22Rv1 (cell line): ENCODE measurements at regions not wholly inside any gene's neighbourhood (a gene's known extent, or its start where the extent isn't known, plus 50 kb on each side); places are given as distances from the start of the nearest gene placed in this dataset.

Experiments
- H3K27ac ChIP-seq: fragments of 450-650 bp; 2 replicates; pipeline ENCODE4 v1.5.1; 2017
- ZFX ChIP-seq: fragments of 450-650 bp; IDR thresholded peaks from 2 replicates; pipeline ENCODE4 v1.6.1; 2017; ENCODE audit warnings: antibody characterized with exemption, borderline replicate concordance
- TF ChIP-seq, protein P1 (sequence below): fragments of 450-650 bp; IDR thresholded peaks from 2 replicates; pipeline ENCODE4 v1.5.1; 2017; ENCODE audit warnings: mild to moderate bottlenecking

DNA sequence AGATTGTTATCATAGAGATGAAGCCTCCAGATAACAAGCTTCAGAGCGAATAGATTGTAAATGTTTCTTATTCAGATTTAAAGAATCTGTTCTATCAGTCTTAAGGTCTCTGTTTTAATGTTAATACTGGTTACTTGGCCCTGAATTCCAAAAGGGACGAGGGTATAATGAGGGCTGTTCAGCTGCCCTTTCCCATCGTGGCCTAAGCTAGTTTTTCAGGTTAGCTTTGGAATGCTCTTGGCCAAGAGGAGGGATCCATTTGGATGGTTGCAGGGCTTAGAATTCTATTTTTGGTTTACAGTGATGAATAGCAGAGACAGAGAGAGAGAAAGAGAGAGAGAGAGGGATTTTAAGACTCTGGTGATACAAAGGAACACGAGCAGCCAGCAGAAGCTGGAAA lies 62.8 kb upstream of the UFL1 start:
- TF ChIP-seq, protein P1, sequence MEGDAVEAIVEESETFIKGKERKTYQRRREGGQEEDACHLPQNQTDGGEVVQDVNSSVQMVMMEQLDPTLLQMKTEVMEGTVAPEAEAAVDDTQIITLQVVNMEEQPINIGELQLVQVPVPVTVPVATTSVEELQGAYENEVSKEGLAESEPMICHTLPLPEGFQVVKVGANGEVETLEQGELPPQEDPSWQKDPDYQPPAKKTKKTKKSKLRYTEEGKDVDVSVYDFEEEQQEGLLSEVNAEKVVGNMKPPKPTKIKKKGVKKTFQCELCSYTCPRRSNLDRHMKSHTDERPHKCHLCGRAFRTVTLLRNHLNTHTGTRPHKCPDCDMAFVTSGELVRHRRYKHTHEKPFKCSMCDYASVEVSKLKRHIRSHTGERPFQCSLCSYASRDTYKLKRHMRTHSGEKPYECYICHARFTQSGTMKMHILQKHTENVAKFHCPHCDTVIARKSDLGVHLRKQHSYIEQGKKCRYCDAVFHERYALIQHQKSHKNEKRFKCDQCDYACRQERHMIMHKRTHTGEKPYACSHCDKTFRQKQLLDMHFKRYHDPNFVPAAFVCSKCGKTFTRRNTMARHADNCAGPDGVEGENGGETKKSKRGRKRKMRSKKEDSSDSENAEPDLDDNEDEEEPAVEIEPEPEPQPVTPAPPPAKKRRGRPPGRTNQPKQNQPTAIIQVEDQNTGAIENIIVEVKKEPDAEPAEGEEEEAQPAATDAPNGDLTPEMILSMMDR = no peak
- no peak for TF ChIP-seq ZFX
- no peak overlapping the region for H3K27ac ChIP-seq

DNA sequence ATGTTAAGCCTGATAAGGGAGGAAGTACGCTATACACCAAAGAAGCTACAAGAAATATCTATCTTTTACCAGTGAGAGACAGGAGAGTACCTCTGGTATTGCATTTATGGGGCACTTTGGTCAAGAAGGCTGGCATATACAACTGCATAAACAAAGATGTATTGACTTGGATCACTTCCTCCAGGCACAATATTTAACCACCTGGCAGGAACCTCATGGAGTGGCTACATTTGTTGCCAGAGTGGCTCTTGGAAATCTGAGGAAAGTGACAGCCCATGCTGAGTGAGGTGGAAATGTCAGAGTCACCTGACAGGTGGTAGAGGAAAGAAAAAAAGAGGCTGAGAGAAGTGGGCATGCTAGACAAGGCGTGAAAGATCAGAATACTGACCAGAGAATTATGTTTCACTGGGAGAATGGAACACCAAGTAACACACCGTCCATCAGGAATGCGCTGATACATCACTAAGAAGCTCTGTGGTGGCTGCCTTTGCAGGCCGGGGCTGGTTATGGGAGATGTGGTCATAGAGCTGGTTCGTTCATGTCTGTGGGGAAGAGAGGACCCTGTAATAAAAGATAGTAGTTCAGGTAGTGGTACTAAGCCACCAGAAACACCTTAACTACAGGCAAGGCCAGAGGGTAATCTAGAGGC lies 61.4 kb upstream of the UFL1 start:
- TF ChIP-seq, protein P1 = no peak
- TF ChIP-seq ZFX = no peak

DNA sequence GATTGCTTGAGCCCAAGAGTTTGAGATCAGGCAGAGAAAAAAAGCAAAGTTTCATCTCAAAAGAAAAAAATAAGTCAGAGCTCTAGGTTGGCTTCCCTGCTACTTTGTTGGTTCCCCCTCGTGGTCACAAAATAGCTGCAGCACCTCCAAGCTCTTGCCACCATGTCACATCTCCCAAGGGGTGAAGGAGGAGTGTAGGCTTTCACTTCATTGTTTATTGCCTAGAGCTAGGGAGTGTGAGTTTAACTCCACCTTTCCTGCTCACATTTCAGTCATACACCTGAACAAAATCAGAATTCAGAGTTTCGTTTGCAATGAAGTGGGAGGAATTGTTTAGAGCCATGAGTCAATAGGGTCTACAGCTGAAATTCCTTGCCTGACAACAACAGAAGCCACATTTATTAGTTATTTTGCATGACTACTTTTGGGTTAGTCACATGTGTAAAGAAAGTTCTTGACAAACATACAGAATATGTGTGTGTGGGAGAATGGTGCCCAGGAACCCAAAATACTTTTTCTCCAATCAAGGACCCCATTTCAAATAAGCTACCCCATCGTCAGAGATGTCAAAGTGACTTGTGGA lies 56.2 kb upstream of the UFL1 start:
- no peak overlapping the region for H3K27ac ChIP-seq
- TF ChIP-seq, protein P1 = no peak
- TF ChIP-seq ZFX = no peak

More for the DNA sequence above, 61.4 kb upstream of the UFL1 start:
- H3K27ac ChIP-seq = no peak overlapping the region

DNA sequence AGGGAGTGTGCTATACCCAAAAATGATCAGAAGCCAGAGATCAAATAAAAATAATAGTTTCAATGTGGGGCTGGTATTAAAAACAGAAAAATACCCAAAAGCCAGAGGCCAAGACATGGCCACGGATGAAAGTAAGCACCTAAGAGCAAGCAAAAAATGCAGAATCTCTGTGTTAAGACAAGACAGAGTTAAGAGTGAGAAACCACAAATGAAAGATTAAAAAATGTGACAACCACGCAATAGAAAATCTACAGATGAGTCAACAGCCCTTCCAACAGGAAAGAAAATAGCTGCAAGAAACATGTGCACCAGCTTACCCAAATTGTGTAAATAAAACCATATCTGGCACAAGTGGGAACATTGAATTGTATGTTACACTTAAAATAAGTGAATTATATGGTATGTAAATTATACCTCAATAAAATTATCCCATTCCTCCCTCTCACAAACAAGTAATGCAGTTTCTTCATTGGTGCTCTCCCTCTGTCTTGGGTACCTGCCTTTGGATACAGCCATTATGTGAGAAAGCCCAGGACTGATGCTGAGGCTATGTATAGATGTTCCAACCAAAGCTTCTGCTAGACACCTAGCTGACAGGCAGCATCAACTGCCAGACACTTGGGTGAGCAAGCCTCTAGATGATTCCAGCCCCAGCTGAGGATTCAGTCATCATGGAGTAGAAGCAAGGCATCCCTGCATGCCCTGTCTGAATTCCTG lies 55.3 kb upstream of the UFL1 start:
- TF ChIP-seq, protein P1 = no peak
- no peak for TF ChIP-seq ZFX
- H3K27ac ChIP-seq = no peak overlapping the region

DNA sequence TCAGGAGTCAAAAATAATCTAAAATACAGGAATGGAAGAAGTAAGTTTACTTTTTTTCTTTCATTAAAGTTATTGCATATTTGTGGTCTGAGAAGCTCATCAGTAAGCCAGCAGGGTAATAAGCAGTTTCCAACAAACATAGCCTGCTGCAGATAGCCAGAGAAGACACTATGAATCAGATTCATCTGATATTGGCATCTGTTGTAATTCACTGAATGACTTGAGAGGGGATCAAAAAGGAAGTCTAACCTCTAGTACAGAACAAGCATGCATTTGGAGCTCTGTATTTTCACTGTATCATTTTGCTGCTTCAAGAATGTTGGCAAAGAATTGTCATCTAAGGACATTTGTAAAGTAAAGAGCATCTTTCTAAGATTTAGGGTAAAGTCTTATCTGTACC lies 53.8 kb upstream of the UFL1 start:
- no peak for TF ChIP-seq ZFX
- TF ChIP-seq, protein P1 = no peak
- no peak overlapping the region for H3K27ac ChIP-seq

DNA sequence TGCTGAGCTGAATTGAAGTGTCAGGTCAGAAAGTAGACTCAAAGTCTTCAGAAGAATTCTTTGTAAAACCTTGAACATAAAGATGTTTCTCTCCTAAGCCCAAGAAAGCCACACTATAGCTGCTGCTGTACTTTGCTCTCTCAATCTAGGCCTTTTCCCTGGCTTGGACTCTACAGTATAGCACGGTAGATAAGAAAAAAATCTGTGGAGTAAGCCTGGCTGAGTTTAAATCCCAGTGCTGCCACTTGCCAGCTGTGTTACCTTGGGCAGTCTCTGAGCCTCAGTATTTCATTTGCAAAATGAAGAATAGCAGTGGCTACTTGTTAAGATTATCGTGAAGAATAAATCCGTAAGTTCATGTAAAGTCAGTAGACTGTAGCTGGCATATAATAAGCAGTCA lies 53.3 kb upstream of the UFL1 start:
- H3K27ac ChIP-seq = no peak overlapping the region
- no peak for TF ChIP-seq ZFX
- TF ChIP-seq, protein P1 = no peak

DNA sequence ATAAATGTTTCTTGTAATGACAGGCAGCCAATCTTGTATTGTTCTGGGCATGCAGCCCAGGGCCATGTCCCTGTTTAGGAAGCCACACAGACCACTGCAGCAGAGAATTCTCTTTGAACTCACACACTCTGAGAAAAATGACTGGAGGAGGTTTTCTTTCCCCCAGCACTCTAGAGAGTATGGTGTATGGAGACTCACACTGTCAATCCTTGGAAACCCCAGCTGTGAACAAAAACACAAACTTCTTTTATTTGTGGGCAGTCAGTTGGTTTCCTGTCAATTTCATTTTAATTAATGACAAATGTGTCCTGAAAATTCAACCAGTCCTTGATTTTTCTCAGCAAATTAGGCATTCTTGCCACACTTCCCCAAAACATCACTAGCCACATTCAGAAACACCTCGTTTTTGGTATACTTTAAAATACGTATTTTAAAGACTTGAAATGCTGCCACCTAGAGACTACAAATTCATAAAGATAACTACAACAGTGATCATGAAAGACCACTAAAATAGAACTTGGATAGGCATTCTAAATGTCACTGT lies 52.9 kb upstream of the UFL1 start:
- no peak overlapping the region for H3K27ac ChIP-seq
- TF ChIP-seq, protein P1 = peak; percentile 32; the same call in 1 of the 2 replicates
- no peak for TF ChIP-seq ZFX
